Right lung (tissue), 2 donors: ENCODE measurements at regions not wholly inside any gene's neighbourhood (a gene's known extent, or its start where the extent isn't known, plus 50 kb on each side); places are given as distances from the start of the nearest gene placed in this dataset.
A peak's percentile ranks its signal among the peaks of the same experiment; 100 is the strongest.

Experiments
- DNase-seq, 2 donors: peaks; one replicate each; pipeline ENCODE4 v3.0.0-alpha.2; 2013

GRCh38 chr11:104339380-104339831 lies 175.5 kb upstream of the PDGFD start:
- DNase-seq, result no peak

- no peak for DNase-seq
These were observed 174.2 kb upstream of the PDGFD start for GRCh38 chr11:104338186-104338585.

GRCh38 chr11:104337273-104337672 lies 173.3 kb upstream of the PDGFD start:
- DNase-seq, result no peak

GRCh38 chr11:104333977-104334376 lies 170.0 kb upstream of the PDGFD start:
- no peak for DNase-seq

GRCh38 chr11:104332110-104332509 lies 168.2 kb upstream of the PDGFD start:
- DNase-seq, result no peak

- DNase-seq, result no peak
These were observed 165.2 kb upstream of the PDGFD start for GRCh38 chr11:104329078-104329665.

- DNase-seq, result peak; percentile 11 to 20
These were observed 164.6 kb upstream of the PDGFD start for GRCh38 chr11:104328512-104328907.

GRCh38 chr11:104327861-104328511 lies 164.0 kb upstream of the PDGFD start:
- DNase-seq, result peak; percentile 23 to 31

GRCh38 chr11:104325093-104325492 lies 161.1 kb upstream of the PDGFD start:
- no peak for DNase-seq

- DNase-seq, result no peak
These were observed 160.3 kb upstream of the PDGFD start for GRCh38 chr11:104324276-104324675.

- DNase-seq, result no peak
These were observed 159.9 kb upstream of the PDGFD start for GRCh38 chr11:104323841-104324240.

- no peak for DNase-seq
These were observed 158.7 kb upstream of the PDGFD start for GRCh38 chr11:104322696-104323095.

- DNase-seq, result no peak
These were observed 157.0 kb upstream of the PDGFD start for GRCh38 chr11:104320956-104321355.

GRCh38 chr11:104320097-104320496 lies 156.2 kb upstream of the PDGFD start:
- DNase-seq, result no peak

- no peak for DNase-seq
These were observed 155.4 kb upstream of the PDGFD start for GRCh38 chr11:104319396-104319795.

GRCh38 chr11:104306862-104307474 lies 143.0 kb upstream of the PDGFD start:
- DNase-seq, result no peak

- DNase-seq, result no peak
These were observed 137.8 kb upstream of the PDGFD start for GRCh38 chr11:104301776-104302175.

- no peak for DNase-seq
These were observed 127.7 kb upstream of the PDGFD start for GRCh38 chr11:104291646-104292045.

- DNase-seq, result no peak
These were observed 122.2 kb upstream of the PDGFD start for GRCh38 chr11:104286129-104286528.

- no peak for DNase-seq
These were observed 115.6 kb upstream of the PDGFD start for GRCh38 chr11:104279587-104279986.

- DNase-seq, result no peak
These were observed 112.0 kb upstream of the PDGFD start for GRCh38 chr11:104275992-104276391.

- DNase-seq, result no peak
These were observed 96.5 kb upstream of the PDGFD start for GRCh38 chr11:104260456-104260855.

- DNase-seq, result no peak
These were observed 95.2 kb upstream of the PDGFD start for GRCh38 chr11:104259121-104259610.
